H9 (cell line): ENCODE measurements at regions not wholly inside any gene's neighbourhood (a gene's known extent, or its start where the extent isn't known, plus 50 kb on each side); places are given as distances from the start of the nearest gene placed in this dataset.

ENCODE experiments used
- DNase-seq: peaks from one replicate; pipeline ENCODE4 v3.0.0-alpha.2; 2017
- H2AFZ ChIP-seq: one replicate; pipeline ENCODE4 v1.6.1; 2013; ENCODE audit warnings: mild to moderate bottlenecking, low read length, control low read depth, moderate library complexity
- H2AK5ac ChIP-seq: 2 replicates; pipeline ENCODE4 v1.6.1; 2013; ENCODE audit warnings: low read length, control low read depth, mixed read lengths; ENCODE audit not compliant: insufficient read length
- H2BK120ac ChIP-seq: one replicate; pipeline ENCODE4 v1.6.1; 2013; ENCODE audit warnings: low read depth, mild to moderate bottlenecking, low read length, control low read depth, inconsistent platforms; ENCODE audit not compliant: poor library complexity, severe bottlenecking
- H2BK12ac ChIP-seq: 2 replicates; pipeline ENCODE4 v1.6.1; 2013; ENCODE audit warnings: low read length, control low read depth, mixed read lengths, low read depth; ENCODE audit not compliant: insufficient read length
- H2BK15ac ChIP-seq: 2 replicates; pipeline ENCODE4 v1.6.1; 2013; ENCODE audit warnings: low read depth, low read length, control low read depth
- H2BK20ac ChIP-seq: one replicate; pipeline ENCODE4 v1.6.1; 2013; ENCODE audit warnings: low read depth, mild to moderate bottlenecking, low read length, control low read depth, inconsistent platforms; ENCODE audit not compliant: poor library complexity, severe bottlenecking
- H2BK5ac ChIP-seq: 2 replicates; pipeline ENCODE4 v1.6.1; 2013; ENCODE audit warnings: low read length, control low read depth, mixed read lengths; ENCODE audit not compliant: insufficient read length
- H3K14ac ChIP-seq: 2 replicates; pipeline ENCODE4 v1.6.1; 2013; ENCODE audit warnings: low read length, control low read depth; ENCODE audit not compliant: insufficient read depth
- H3K18ac ChIP-seq: 2 replicates; pipeline ENCODE4 v1.6.1; 2013; ENCODE audit warnings: low read depth, mild to moderate bottlenecking, mixed read lengths, low read length, control low read depth; ENCODE audit not compliant: insufficient read length
- H3K23ac ChIP-seq: 2 replicates; pipeline ENCODE4 v1.6.1; 2013; ENCODE audit warnings: low read length, control low read depth, mixed read lengths, low read depth; ENCODE audit not compliant: insufficient read length
- H3K23me2 ChIP-seq: 2 replicates; pipeline ENCODE4 v1.6.1; 2013; ENCODE audit warnings: low read depth, mild to moderate bottlenecking, mixed read lengths, low read length, control low read depth; ENCODE audit not compliant: insufficient read length, poor library complexity, severe bottlenecking
- H3K27ac ChIP-seq: 2 replicates; pipeline ENCODE4 v1.5.1; 2013; ENCODE audit warnings: low read length, control low read depth, mixed read lengths, low read depth; ENCODE audit not compliant: insufficient read length
- H3K27me3 ChIP-seq: 2 replicates; pipeline ENCODE4 v1.6.1; 2013; ENCODE audit warnings: low read length, control low read depth, inconsistent platforms; ENCODE audit not compliant: insufficient read depth
- H3K4ac ChIP-seq: 2 replicates; pipeline ENCODE4 v1.6.1; 2013; ENCODE audit warnings: low read depth, mild to moderate bottlenecking, control low read depth, inconsistent platforms, low read length, moderate library complexity
- H3K4me1 ChIP-seq: 2 replicates; pipeline ENCODE4 v1.6.1; 2013; ENCODE audit warnings: low read length, control low read depth, inconsistent platforms; ENCODE audit not compliant: insufficient read depth
- H3K4me2 ChIP-seq: 2 replicates; pipeline ENCODE4 v1.6.1; 2013; ENCODE audit warnings: low read length, control low read depth, mixed read lengths; ENCODE audit not compliant: insufficient read length, insufficient read depth
- H3K56ac ChIP-seq: 2 replicates; pipeline ENCODE4 v1.6.1; 2013; ENCODE audit warnings: low read depth, mild to moderate bottlenecking, mixed read lengths, low read length, control low read depth; ENCODE audit not compliant: insufficient read length
- H3K79me1 ChIP-seq: 2 replicates; pipeline ENCODE4 v1.6.1; 2013; ENCODE audit warnings: low read depth, mild to moderate bottlenecking, moderate library complexity, low read length, control low read depth, inconsistent platforms; ENCODE audit not compliant: insufficient read depth, poor library complexity, severe bottlenecking
- H3K79me2 ChIP-seq: 2 replicates; pipeline ENCODE4 v1.6.1; 2013; ENCODE audit warnings: low read length, control low read depth, inconsistent platforms; ENCODE audit not compliant: insufficient read depth
- H3K9ac ChIP-seq: 2 replicates; pipeline ENCODE4 v1.6.1; 2013; ENCODE audit warnings: low read length, control low read depth, mixed read lengths; ENCODE audit not compliant: insufficient read length; ENCODE audit errors: extremely low read depth
- H3K9me3 ChIP-seq: one replicate; pipeline ENCODE4 v1.6.1; 2013; ENCODE audit warnings: low read depth, low read length, inconsistent platforms; ENCODE audit not compliant: control insufficient read depth
- H3T11ph ChIP-seq: one replicate; pipeline ENCODE4 v1.6.1; 2013; ENCODE audit warnings: mild to moderate bottlenecking, low read length, control low read depth, inconsistent platforms
- H4K20me1 ChIP-seq: one replicate; pipeline ENCODE4 v1.6.1; 2013; ENCODE audit not compliant: control insufficient read depth, insufficient read length, insufficient read depth
- H4K5ac ChIP-seq: 2 replicates; pipeline ENCODE4 v1.6.1; 2013; ENCODE audit warnings: low read depth, mild to moderate bottlenecking, mixed read lengths, low read length, control low read depth; ENCODE audit not compliant: insufficient read length
- H4K8ac ChIP-seq: replicated peaks from 2 replicates; pipeline ENCODE4 v1.6.1; 2013; ENCODE audit warnings: low read length, control low read depth, mixed read lengths, low read depth; ENCODE audit not compliant: insufficient read length
- H4K91ac ChIP-seq: 2 replicates; pipeline ENCODE4 v1.6.1; 2013; ENCODE audit warnings: low read depth, mild to moderate bottlenecking, moderate library complexity, mixed read lengths, low read length, control low read depth; ENCODE audit not compliant: insufficient read length
- H3K27ac Mint-ChIP-seq, 3 experiments: 2 replicates in 2 of 3; 3 replicates in 1 of 3; pipeline ENCODE4 v1.8.0; 2020 to 2021; ENCODE audit warnings: mixed read lengths in 3 of 3, mild to moderate bottlenecking in 1 of 3, moderate library complexity in 1 of 3
- H3K27me3 Mint-ChIP-seq: 2 replicates; pipeline ENCODE4 v1.8.0; 2021; ENCODE audit warnings: low read depth, mild to moderate bottlenecking, moderate library complexity, mixed read lengths
- H3K36me3 Mint-ChIP-seq, 3 experiments: 2 replicates in 2 of 3; 3 replicates in 1 of 3; pipeline ENCODE4 v1.8.0; 2020 to 2021; ENCODE audit warnings: low read depth in 3 of 3, mixed read lengths in 3 of 3; ENCODE audit not compliant: insufficient read depth in 1 of 3
- H3K4me1 Mint-ChIP-seq, 2 experiments: 2 replicates each; pipeline ENCODE4 v1.8.0; 2020; ENCODE audit warnings: mixed read lengths in 2 of 2
- H3K4me3 Mint-ChIP-seq, 2 experiments: 2 replicates in 1 of 2; 3 replicates in 1 of 2; pipeline ENCODE4 v1.8.0; 2020 to 2021; ENCODE audit warnings: mild to moderate bottlenecking in 2 of 2, mixed read lengths in 2 of 2, moderate library complexity in 1 of 2
- H3K9me3 Mint-ChIP-seq, 2 experiments: 2 replicates in 1 of 2; 3 replicates in 1 of 2; pipeline ENCODE4 v1.8.0; 2020; ENCODE audit warnings: mild to moderate bottlenecking in 2 of 2, mixed read lengths in 2 of 2, moderate library complexity in 1 of 2
- whole genome bisulfite sequencing: extraction: QIAGEN DNeasy Blood & Tissue Kit; methylation state at CpG from one replicate; pipeline ENCODE4 v1.1.7; 2013; ENCODE audit warnings: missing lambda C conversion rate, low lambda C conversion rate, mixed read lengths; ENCODE audit not compliant: insufficient read length; ENCODE audit errors: extremely low coverage; 5-methylcytosine and 5-hydroxymethylcytosine counted together
- TF ChIP-seq, protein P1 (sequence below): fragments of 200-600 bp; sonication (generic); conservative IDR thresholded peaks from 3 replicates; pipeline ENCODE4 v1.8.0; 2021; ENCODE audit warnings: antibody characterized with exemption, mild to moderate bottlenecking

DNA sequence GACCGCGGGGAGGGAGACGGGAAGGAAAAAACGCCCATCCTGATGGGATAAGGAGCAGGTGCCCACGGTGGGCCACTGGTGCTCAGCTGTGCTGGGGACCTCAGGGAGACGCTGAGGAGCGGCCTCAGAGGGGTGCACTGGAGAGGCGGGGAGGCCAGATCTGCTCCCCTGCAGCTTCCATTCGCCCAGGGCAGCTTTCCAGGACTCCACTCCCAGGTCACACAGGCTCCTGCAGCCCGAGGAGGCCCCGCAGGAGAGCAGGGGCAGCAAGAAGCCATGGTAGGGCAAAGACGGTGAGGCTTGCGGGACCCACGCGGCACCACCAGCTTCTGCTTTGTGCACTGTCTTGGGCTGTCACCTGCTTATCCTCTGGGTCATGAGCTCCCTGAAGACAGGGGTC is 82.5 kb upstream of the SULF2 start:
- Mint-ChIP-seq H3K27ac (no peak overlapping the region), H3K9me3 (peaks cover 0 to 4% of the 10 kb centered on the region in 2 experiments; a peak in 2 of 5 replicates), H3K4me1 (peaks cover 0 to 4% of the 10 kb centered on the region in 2 experiments; a peak in 1 of 4 replicates), H3K27me3 (no peaks in the 10 kb centered on the region), H3K4me3 (no peak overlapping the region), H3K36me3 (no peaks in the 10 kb centered on the region; a peak in 1 of 7 replicates)
- Histone ChIP-seq H3K4ac (no peak overlapping the region), H4K20me1 (no peaks in the 10 kb centered on the region), H3K79me1 (no peaks in the 10 kb centered on the region), H2BK20ac (no peak overlapping the region), H2BK12ac (no peak overlapping the region), H3K23me2 (no peaks in the 10 kb centered on the region), H3K4me2 (no peak overlapping the region), H2BK15ac (no peak overlapping the region), H4K5ac (no peak overlapping the region), H3K79me2 (no peaks in the 10 kb centered on the region), H3T11ph (no peak overlapping the region), H3K23ac (no peak overlapping the region), H4K91ac (no peak overlapping the region), H3K27ac (no peak overlapping the region), H3K27me3 (no peaks in the 10 kb centered on the region), H3K18ac (no peak overlapping the region), H3K9ac (no peak overlapping the region), H2BK120ac (no peak overlapping the region), H3K4me1 (no peaks in the 10 kb centered on the region), H2AK5ac (no peak overlapping the region), H2BK5ac (no peak overlapping the region), H3K9me3 (no peaks in the 10 kb centered on the region), H3K14ac (no peak overlapping the region), H2AFZ (no peak overlapping the region), H4K8ac (no peak overlapping the region), H3K56ac (no peak overlapping the region)
- WGBS = no CpG with 5 or more reads among the region's 15 CpGs
- DNase-seq = no peak
- TF ChIP-seq, protein P1, sequence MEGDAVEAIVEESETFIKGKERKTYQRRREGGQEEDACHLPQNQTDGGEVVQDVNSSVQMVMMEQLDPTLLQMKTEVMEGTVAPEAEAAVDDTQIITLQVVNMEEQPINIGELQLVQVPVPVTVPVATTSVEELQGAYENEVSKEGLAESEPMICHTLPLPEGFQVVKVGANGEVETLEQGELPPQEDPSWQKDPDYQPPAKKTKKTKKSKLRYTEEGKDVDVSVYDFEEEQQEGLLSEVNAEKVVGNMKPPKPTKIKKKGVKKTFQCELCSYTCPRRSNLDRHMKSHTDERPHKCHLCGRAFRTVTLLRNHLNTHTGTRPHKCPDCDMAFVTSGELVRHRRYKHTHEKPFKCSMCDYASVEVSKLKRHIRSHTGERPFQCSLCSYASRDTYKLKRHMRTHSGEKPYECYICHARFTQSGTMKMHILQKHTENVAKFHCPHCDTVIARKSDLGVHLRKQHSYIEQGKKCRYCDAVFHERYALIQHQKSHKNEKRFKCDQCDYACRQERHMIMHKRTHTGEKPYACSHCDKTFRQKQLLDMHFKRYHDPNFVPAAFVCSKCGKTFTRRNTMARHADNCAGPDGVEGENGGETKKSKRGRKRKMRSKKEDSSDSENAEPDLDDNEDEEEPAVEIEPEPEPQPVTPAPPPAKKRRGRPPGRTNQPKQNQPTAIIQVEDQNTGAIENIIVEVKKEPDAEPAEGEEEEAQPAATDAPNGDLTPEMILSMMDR = no peak
